PC-9 (cell line): ENCODE measurements at regions not wholly inside any gene's neighbourhood (a gene's known extent, or its start where the extent isn't known, plus 50 kb on each side); places are given as distances from the start of the nearest gene placed in this dataset.

Source experiments
- BruUV-seq: library from RNA; stranded (reverse); fragments of 400-500 nt; replicated peaks from 2 replicates; lab custom pipeline; 2021; lab: Mats Ljungman, UMichigan
- CTCF ChIA-PET: fragments of 300-600 bp; sonication (Branson Sonifier 250); formaldehyde crosslinking; loops from one replicate; lab custom pipeline; 2022; ENCODE audit warnings: antibody characterized with exemption; lab: Charles Lee
- POLR2A ChIA-PET: fragments of 300-600 bp; sonication (Branson Sonifier 250); formaldehyde crosslinking; loops from one replicate; lab custom pipeline; 2022; ENCODE audit warnings: antibody characterized with exemption; ENCODE audit not compliant: unreplicated experiment; lab: Charles Lee
- DNase-seq, 2 experiments: peaks; one replicate each; pipeline versions ENCODE4 v3.0.0 to v3.0.0-alpha.2; 2015 to 2022; ENCODE audit warnings: mixed read lengths in 1 of 2
- H2AFZ ChIP-seq: fragments of 200-600 bp; sonication (generic); 2 replicates; pipeline ENCODE4 v1.8.1; 2017; ENCODE audit warnings: antibody characterized with exemption
- H3F3A ChIP-seq: fragments of 200-600 bp; sonication (generic); 2 replicates; pipeline ENCODE4 v1.8.1; 2017; ENCODE audit warnings: antibody characterized with exemption, mild to moderate bottlenecking, low read depth; ENCODE audit not compliant: insufficient read depth
- H3K27ac ChIP-seq: fragments of 200-600 bp; sonication (generic); 2 replicates; pipeline ENCODE4 v1.6.1; 2016; ENCODE audit warnings: mixed run types
- H3K27me3 ChIP-seq: fragments of 200-600 bp; sonication (generic); 2 replicates; pipeline ENCODE4 v1.6.1; 2016; ENCODE audit warnings: low read depth, mixed run types; ENCODE audit not compliant: insufficient read depth
- H3K36me3 ChIP-seq: fragments of 200-600 bp; sonication (generic); 2 replicates; pipeline ENCODE4 v1.6.1; 2016; ENCODE audit warnings: low read depth, mixed run types
- H3K4me1 ChIP-seq: fragments of 200-600 bp; sonication (generic); replicated peaks from 2 replicates; pipeline ENCODE4 v1.6.1; 2016; ENCODE audit warnings: mixed run types; ENCODE audit not compliant: insufficient read depth
- H3K4me2 ChIP-seq: fragments of 200-600 bp; sonication (generic); 2 replicates; pipeline ENCODE4 v1.6.1; 2017; ENCODE audit warnings: mixed run types
- H3K4me3 ChIP-seq: fragments of 200-600 bp; sonication (generic); 2 replicates; pipeline ENCODE4 v1.6.1; 2016; ENCODE audit warnings: mixed run types
- H3K79me2 ChIP-seq: fragments of 200-600 bp; sonication (generic); 2 replicates; pipeline ENCODE4 v1.6.1; 2017; ENCODE audit warnings: low read depth, mixed run types
- H3K9me2 ChIP-seq: fragments of 200-600 bp; sonication (generic); 2 replicates; pipeline ENCODE4 v1.8.1; 2017; ENCODE audit warnings: mild to moderate bottlenecking; ENCODE audit not compliant: insufficient read depth
- H3K9me3 ChIP-seq: fragments of 200-600 bp; sonication (generic); 2 replicates; pipeline ENCODE4 v1.8.1; 2016; ENCODE audit warnings: low read depth; ENCODE audit not compliant: insufficient read depth
- H4K20me1 ChIP-seq: fragments of 200-600 bp; sonication (generic); 2 replicates; pipeline ENCODE4 v1.8.1; 2017; ENCODE audit not compliant: insufficient read depth
- EZH2 ChIP-seq: fragments of 200-600 bp; sonication (generic); IDR thresholded peaks from 2 replicates; pipeline ENCODE4 v1.8.0; 2017; ENCODE audit warnings: antibody characterized with exemption, low read depth
- intact Hi-C: fragments of 100-400 bp; cut with micrococcal nuclease; formaldehyde crosslinking; loops from one replicate; pipeline ENCODE4 v1.10.0; 2022; ENCODE audit not compliant: unreplicated experiment
- TF ChIP-seq, protein P1 (sequence below): fragments of 200-600 bp; sonication (generic); conservative IDR thresholded peaks from 2 replicates; pipeline ENCODE4 v1.6.1; 2017; ENCODE audit warnings: mixed run types, antibody characterized with exemption, mild to moderate bottlenecking, moderate library complexity

- H3K4me2 ChIP-seq, result no peak overlapping the region
- ChIA-PET POLR2A (no interaction called here), CTCF (no interaction called here)
- no peak for DNase-seq
- no peak for TF ChIP-seq EZH2
- TF ChIP-seq, protein P1, sequence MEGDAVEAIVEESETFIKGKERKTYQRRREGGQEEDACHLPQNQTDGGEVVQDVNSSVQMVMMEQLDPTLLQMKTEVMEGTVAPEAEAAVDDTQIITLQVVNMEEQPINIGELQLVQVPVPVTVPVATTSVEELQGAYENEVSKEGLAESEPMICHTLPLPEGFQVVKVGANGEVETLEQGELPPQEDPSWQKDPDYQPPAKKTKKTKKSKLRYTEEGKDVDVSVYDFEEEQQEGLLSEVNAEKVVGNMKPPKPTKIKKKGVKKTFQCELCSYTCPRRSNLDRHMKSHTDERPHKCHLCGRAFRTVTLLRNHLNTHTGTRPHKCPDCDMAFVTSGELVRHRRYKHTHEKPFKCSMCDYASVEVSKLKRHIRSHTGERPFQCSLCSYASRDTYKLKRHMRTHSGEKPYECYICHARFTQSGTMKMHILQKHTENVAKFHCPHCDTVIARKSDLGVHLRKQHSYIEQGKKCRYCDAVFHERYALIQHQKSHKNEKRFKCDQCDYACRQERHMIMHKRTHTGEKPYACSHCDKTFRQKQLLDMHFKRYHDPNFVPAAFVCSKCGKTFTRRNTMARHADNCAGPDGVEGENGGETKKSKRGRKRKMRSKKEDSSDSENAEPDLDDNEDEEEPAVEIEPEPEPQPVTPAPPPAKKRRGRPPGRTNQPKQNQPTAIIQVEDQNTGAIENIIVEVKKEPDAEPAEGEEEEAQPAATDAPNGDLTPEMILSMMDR, result no peak
- H3F3A ChIP-seq, result peaks cover 15% of the 10 kb centered on the region; the same call in 1 of the 2 replicates
- no peaks in the 10 kb centered on the region for H3K9me3 ChIP-seq
- intact Hi-C loops, result no loop called here
- no peaks in the 10 kb centered on the region for H4K20me1 ChIP-seq
- H3K4me3 ChIP-seq, result no peak overlapping the region
- H3K27me3 ChIP-seq, result no peaks in the 10 kb centered on the region
- H3K27ac ChIP-seq, result no peak overlapping the region
- no peaks in the 10 kb centered on the region for H3K36me3 ChIP-seq
- peaks cover 20% of the 10 kb centered on the region for H3K4me1 ChIP-seq
- H3K79me2 ChIP-seq, result no peaks in the 10 kb centered on the region
- H2AFZ ChIP-seq, result no peak overlapping the region
- H3K9me2 ChIP-seq, result no peaks in the 10 kb centered on the region
- BruUV-seq, result no TSS peak
Observed at GRCh38 chr17:69815406-69815805, 259.6 kb upstream of the KCNJ16 start.

- no peaks in the 10 kb centered on the region for H3K36me3 ChIP-seq
- H3K27me3 ChIP-seq, result no peaks in the 10 kb centered on the region
- no peaks in the 10 kb centered on the region for H4K20me1 ChIP-seq
- H3K27ac ChIP-seq, result no peak overlapping the region
- ChIA-PET CTCF (no interaction called here), POLR2A (no interaction called here)
- BruUV-seq, result no TSS peak
- H3K4me3 ChIP-seq, result no peak overlapping the region
- H3K9me2 ChIP-seq, result no peaks in the 10 kb centered on the region
- no peak overlapping the region for H2AFZ ChIP-seq
- H3F3A ChIP-seq, result 0 out of 2 replicates have a peak, but pooled peaks cover 3% of the 10 kb centered on the region
- TF ChIP-seq, protein P1, result no peak
- TF ChIP-seq EZH2, result no peak
- no peaks in the 10 kb centered on the region for H3K9me3 ChIP-seq
- no peak overlapping the region for H3K4me2 ChIP-seq
- DNase-seq, result no peak
- intact Hi-C loops, result no loop called here
- H3K79me2 ChIP-seq, result no peaks in the 10 kb centered on the region
- H3K4me1 ChIP-seq, result no peaks in the 10 kb centered on the region
Observed at GRCh38 chr17:69818467-69818866, 256.6 kb upstream of the KCNJ16 start.

- Histone ChIP-seq H3K36me3 (no peaks in the 10 kb centered on the region), H3K4me2 (no peak overlapping the region), H3F3A (0 out of 2 replicates have a peak, but pooled peaks cover 3% of the 10 kb centered on the region), H4K20me1 (no peaks in the 10 kb centered on the region), H2AFZ (no peak overlapping the region), H3K9me3 (no peaks in the 10 kb centered on the region), H3K4me1 (no peaks in the 10 kb centered on the region), H3K27ac (no peak overlapping the region), H3K27me3 (no peaks in the 10 kb centered on the region), H3K79me2 (no peaks in the 10 kb centered on the region), H3K4me3 (no peak overlapping the region), H3K9me2 (no peaks in the 10 kb centered on the region)
- TF ChIP-seq, protein P1, result no peak
- DNase-seq, result no peak
- BruUV-seq, result no TSS peak
- CTCF ChIA-PET, result no interaction called here
- POLR2A ChIA-PET, result no interaction called here
- intact Hi-C loops, result no loop called here
Observed at GRCh38 chr17:69819316-69820087, 255.5 kb upstream of the KCNJ16 start.
